Gastroesophageal sphincter (tissue), 4 donors: ENCODE measurements at regions not wholly inside any gene's neighbourhood (a gene's known extent, or its start where the extent isn't known, plus 50 kb on each side); places are given as distances from the start of the nearest gene placed in this dataset.
A peak's percentile ranks its signal among the peaks of the same experiment; 100 is the strongest.

Experiments used
- ATAC-seq: fragments of 150-250 bp; one replicate; pipeline ENCODE4 v1.9.1; 2016; ENCODE audit warnings: mild to moderate bottlenecking, moderate library complexity
- H3K27ac ChIP-seq, 4 donors: fragments of 200-600 bp; sonication (generic) in 3 of 4; 1 replicate in 3 of 4; 2 replicates in 1 of 4; pipeline ENCODE4 v1.5.1; 2016 to 2019
- H3K27me3 ChIP-seq: fragments of 200-600 bp; sonication (generic); one replicate; pipeline ENCODE4 v1.5.1; 2019
- H3K36me3 ChIP-seq, 2 donors: fragments of 200-600 bp; sonication (generic); one replicate each; pipeline ENCODE4 v1.5.1; 2019; ENCODE audit warnings: control low read depth in 1 of 2
- H3K4me1 ChIP-seq, 3 donors: fragments of 200-600 bp; sonication (generic); 1 replicate in 2 of 3; 2 replicates in 1 of 3; pipeline ENCODE4 v1.5.1; 2016 to 2019; ENCODE audit warnings: control low read depth in 2 of 3
- H3K4me3 ChIP-seq, 2 donors: fragments of 200-600 bp; sonication (generic); one replicate each; pipeline ENCODE4 v1.5.1; 2019; ENCODE audit warnings: mild to moderate bottlenecking in 1 of 2, moderate library complexity in 1 of 2
- H3K9me3 ChIP-seq, 3 donors: fragments of 200-600 bp; sonication (generic); one replicate each; pipeline ENCODE4 v1.5.1; 2017 to 2019; ENCODE audit warnings: control low read depth in 2 of 3
- EP300 ChIP-seq: sonication (generic); formaldehyde crosslinking; IDR thresholded peaks from one replicate; pipeline ENCODE4 v1.6.1; 2017; ENCODE audit warnings: antibody characterized with exemption, mild to moderate bottlenecking
- POLR2A ChIP-seq, 2 donors: fragments of 450-650 bp; IDR thresholded peaks; one replicate each; pipeline ENCODE4 v1.6.1; 2017; ENCODE audit warnings: antibody characterized with exemption in 2 of 2, mild to moderate bottlenecking in 2 of 2, moderate library complexity in 1 of 2
- POLR2AphosphoS5 ChIP-seq: sonication (generic); formaldehyde crosslinking; IDR thresholded peaks from one replicate; pipeline ENCODE4 v1.6.1; 2017; ENCODE audit warnings: antibody characterized with exemption
- WGBS, 2 donors: methylation state at CpG; one replicate each; pipeline ENCODE4 v1.1.5; 2018; ENCODE audit warnings: low coverage in 1 of 2; 5-methylcytosine and 5-hydroxymethylcytosine counted together
- TF ChIP-seq, protein P1 (sequence below), 4 experiments: fragments of 200-600 bp in 2 of 4; fragments of 450-650 bp in 2 of 4; sonication (generic) in 1 of 4; IDR thresholded peaks; one replicate each; pipeline ENCODE4 v1.5.1; 2017 to 2019; ENCODE audit warnings: antibody characterized with exemption in 4 of 4, mild to moderate bottlenecking in 2 of 4, moderate library complexity in 2 of 4

DNA sequence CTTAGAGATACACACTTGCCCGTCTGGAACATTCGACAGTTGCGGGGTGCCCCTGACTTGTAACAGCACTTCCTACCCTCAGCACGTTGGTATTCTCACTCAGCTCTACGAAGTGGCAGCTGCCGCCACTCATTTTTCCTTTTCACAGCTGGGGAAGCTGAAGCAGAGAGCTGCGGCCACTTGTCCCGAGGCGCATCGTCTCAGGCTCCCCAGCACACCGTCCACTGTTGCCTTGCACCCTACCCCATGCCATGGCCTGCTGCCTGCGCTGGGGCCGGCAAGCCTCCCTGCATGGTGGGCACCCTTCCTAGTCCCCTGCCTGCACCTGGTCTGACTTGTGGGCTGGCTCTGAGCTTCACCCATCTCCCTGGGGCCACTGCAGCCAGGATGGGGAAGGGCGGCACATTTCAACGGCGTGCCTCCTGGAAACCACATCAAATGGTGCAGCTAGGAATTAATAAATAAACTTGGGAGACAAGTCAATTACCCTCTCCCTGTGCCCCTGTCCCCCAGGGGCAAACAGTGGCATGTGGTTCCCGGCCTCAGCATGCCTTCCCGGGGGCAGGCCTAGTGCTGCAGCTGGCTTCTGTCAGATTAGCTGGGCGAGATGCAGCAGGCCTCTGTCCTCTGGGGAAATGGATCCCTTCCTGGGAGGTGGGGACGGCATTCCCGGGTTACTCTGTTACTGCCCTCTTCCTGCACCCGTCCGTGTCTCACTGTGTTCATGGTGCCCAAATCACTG lies 64.7 kb upstream of the HAAO start:
- Histone ChIP-seq H3K27ac (no peak overlapping the region), H3K4me1 (peaks cover 0 to 44% (median 20%) of the 10 kb centered on the region in 3 donors), H3K9me3 (peaks cover 0 to 9% (median 0%) of the 10 kb centered on the region in 3 donors), H3K36me3 (no peaks in the 10 kb centered on the region), H3K4me3 (no peak overlapping the region), H3K27me3 (no peaks in the 10 kb centered on the region)
- no peak for ATAC-seq
- 92 to 97% methylated on average over 6 to 8 of the region's 23 CpGs for WGBS, 2 donors
- no peak for TF ChIP-seq POLR2A (IDR thresholded peaks at IDR 0.05)
- TF ChIP-seq, protein P1, sequence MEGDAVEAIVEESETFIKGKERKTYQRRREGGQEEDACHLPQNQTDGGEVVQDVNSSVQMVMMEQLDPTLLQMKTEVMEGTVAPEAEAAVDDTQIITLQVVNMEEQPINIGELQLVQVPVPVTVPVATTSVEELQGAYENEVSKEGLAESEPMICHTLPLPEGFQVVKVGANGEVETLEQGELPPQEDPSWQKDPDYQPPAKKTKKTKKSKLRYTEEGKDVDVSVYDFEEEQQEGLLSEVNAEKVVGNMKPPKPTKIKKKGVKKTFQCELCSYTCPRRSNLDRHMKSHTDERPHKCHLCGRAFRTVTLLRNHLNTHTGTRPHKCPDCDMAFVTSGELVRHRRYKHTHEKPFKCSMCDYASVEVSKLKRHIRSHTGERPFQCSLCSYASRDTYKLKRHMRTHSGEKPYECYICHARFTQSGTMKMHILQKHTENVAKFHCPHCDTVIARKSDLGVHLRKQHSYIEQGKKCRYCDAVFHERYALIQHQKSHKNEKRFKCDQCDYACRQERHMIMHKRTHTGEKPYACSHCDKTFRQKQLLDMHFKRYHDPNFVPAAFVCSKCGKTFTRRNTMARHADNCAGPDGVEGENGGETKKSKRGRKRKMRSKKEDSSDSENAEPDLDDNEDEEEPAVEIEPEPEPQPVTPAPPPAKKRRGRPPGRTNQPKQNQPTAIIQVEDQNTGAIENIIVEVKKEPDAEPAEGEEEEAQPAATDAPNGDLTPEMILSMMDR (IDR thresholded peaks at IDR 0.05): no peak
- no peak for TF ChIP-seq POLR2AphosphoS5
- no peak for TF ChIP-seq EP300

DNA sequence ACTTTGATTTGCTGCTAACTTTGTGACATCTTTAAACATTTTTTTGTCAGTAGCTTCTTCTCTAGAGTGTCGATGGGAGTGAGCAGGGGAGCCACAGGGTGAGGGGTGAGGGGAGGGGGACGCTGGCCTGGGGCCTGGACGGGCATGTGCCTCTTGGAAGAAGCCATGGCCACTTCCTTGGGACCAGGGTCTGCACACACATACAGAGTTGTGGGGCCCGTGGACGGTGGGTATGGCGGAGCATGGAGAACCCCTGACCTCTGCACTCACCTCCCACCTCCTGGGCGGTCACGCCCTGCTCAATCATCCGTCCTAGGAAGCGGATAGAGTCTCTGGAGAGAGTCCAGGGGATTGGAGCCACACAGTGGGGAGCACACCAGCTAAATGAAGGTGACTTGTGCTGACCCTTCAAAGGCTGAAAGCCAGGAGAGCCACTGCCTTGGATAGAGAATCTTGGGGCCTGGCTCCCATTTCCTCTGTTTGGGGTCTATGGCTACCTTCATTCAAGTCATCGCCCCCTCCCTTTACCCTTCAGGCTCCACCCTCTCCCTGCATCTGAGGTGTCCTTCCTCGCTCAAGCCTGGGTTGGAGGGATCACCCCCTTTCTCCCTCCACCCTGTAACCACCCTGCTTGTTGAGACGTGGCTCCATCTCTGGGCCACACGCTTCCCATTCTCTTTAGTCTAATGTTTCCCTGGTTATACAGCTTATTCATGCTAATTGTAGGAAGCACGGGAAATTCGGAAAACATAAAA lies 63.9 kb upstream of the HAAO start:
- 91 to 96% methylated on average over 6 of the region's 16 CpGs for WGBS, 2 donors
- no peak overlapping the region for H3K4me3 ChIP-seq
- H3K9me3 ChIP-seq: peaks cover 0 to 9% (median 0%) of the 10 kb centered on the region in 3 donors
- no peaks in the 10 kb centered on the region for H3K36me3 ChIP-seq
- no peaks in the 10 kb centered on the region for H3K27me3 ChIP-seq
- peaks cover 0 to 51% (median 20%) of the 10 kb centered on the region in 3 donors for H3K4me1 ChIP-seq
- no peak overlapping the region for H3K27ac ChIP-seq
- no peak for ATAC-seq
- TF ChIP-seq POLR2AphosphoS5 (no peak), EP300 (no peak), POLR2A (IDR thresholded peaks at IDR 0.05) (no peak)
- TF ChIP-seq, protein P1 (IDR thresholded peaks at IDR 0.05): no peak

DNA sequence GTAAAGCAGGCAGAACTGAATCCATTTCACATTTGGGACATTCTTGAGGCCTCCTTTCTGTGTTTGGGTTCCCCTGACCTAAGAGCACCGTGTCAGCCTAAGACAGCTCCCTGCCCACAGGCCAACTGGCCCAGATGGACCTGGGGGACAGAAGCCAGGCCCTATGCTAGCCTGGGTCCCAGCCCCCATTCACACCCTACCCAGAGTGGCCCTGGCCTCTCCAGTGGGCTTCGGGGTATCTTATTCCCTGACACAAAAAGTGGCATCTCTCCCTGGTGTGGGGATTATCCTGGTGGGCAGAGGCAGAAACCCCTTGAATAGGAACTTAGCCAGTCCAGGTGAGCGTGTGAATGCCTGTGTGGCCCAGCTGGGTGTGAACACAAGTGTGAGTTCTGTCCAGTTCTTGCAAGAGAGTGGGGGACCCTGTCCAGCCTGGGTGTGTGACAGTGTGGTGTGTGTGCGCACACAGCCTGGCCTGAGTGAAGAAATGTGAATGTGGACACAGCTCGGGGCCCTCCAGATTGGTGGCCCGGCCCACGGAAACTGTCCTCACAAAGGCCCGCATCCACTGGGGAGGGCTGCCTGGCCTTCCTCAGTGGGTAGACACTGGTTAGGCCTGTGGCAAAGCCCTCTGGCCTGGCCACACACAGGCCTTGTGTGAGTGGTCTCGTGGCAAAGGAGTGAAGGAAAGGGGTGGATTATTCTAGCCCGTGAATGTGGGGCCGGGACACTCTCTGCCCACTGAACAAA lies 63.0 kb upstream of the HAAO start:
- ATAC-seq: no peak
- Histone ChIP-seq H3K4me1 (peaks cover 0 to 54% (median 20%) of the 10 kb centered on the region in 3 donors), H3K9me3 (peaks cover 0 to 9% (median 0%) of the 10 kb centered on the region in 3 donors), H3K4me3 (no peak overlapping the region), H3K36me3 (no peaks in the 10 kb centered on the region), H3K27me3 (no peaks in the 10 kb centered on the region), H3K27ac (peak overlapping the region in 3 of 4 donors; percentile 81 to 84 (median 83))
- 64 to 80% methylated on average over 6 of the region's 11 CpGs for WGBS, 2 donors
- no peak for TF ChIP-seq POLR2A (IDR thresholded peaks at IDR 0.05)

DNA sequence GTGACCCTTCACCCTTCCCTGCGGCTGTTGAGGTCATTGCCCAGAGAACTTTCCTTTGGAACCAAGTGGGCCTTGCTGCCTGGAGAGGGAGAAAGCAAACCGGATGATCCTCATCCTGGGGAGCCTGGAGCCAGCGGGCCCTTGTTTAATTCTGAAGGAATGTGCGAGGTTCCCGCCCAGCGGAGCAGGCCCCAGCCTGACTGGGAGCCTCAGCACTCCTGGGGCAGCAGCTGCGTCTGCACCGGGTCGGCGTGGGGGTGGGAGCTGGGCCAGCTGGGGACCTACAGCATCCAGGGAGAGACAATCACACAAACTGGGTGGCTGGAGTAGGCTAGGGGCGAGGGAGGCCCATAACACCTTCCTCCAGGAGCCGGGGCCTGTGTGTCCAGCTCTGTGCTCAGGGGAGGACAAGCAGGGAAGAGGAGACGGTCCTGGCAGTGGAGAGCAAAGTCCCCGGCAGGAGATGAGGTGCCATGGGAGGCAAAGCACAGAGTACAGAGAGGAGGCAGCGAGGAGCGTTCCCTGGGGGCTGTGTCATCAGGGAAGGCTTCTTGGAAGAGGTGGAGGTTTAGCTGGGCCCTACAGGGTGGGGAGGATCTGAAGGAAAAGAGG lies 61.9 kb upstream of the HAAO start:
- WGBS, 2 donors: 33 to 100% methylated on average over 2 to 9 of the region's 16 CpGs
- TF ChIP-seq POLR2AphosphoS5 (no peak), POLR2A (IDR thresholded peaks at IDR 0.05) (no peak), EP300 (no peak)
- TF ChIP-seq, protein P1 (IDR thresholded peaks at IDR 0.05): no peak

More for the DNA sequence above, 61.9 kb upstream of the HAAO start:
- Histone ChIP-seq H3K4me1 (peaks cover 0 to 46% (median 20%) of the 10 kb centered on the region in 3 donors), H3K9me3 (peaks cover 0 to 9% (median 0%) of the 10 kb centered on the region in 3 donors), H3K27ac (peak overlapping the region; percentile 29 to 84 (median 82)), H3K4me3 (no peak overlapping the region), H3K27me3 (no peaks in the 10 kb centered on the region), H3K36me3 (no peaks in the 10 kb centered on the region)
- ATAC-seq: peak; percentile 87
